ENCODE measurements at regions not wholly inside any gene's neighbourhood (a gene's known extent, or its start where the extent isn't known, plus 50 kb on each side); places are given as distances from the start of the nearest gene placed in this dataset.

- TF ChIP-seq CTCF (IDR thresholded peaks at IDR 0.05) (no peak), POLR2A (IDR thresholded peaks at IDR 0.05) (no peak)
Observed at GRCh38 chr11:88042647-88043046, 132.6 kb downstream of the RAB38 start.

Data from tibial nerve (tissue), 3 donors.